ENCODE measurements at regions not wholly inside any gene's neighbourhood (a gene's known extent, or its start where the extent isn't known, plus 50 kb on each side); places are given as distances from the start of the nearest gene placed in this dataset.

DNA sequence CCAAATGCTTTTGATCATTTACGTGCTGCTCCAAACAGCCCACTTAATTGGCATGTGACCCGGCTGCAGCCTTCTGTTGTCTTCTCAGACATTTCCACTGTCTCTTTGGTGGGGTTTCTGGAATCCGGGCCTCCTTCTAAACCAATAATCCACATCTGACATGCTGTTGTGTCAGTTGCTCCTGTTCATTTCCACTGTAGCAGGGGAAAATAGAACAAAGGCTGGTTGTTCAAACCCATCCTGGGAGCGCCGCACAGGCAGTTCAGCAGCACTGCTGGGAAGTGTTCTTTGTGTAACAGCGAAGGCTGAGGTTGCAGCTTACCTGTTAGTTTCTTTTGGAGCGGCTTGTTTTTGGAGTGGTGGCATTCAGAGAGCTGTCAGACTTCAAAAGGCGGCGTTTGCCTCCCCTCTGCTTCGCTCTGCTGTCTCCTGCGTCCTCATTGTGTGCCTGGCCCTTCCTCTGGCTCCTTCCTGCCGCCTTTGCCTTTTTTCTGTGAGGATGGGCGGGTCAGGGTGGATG is 149.4 kb downstream of the SNX10 start:
- Mint-ChIP-seq H3K4me1 (ENCODE audit: low read depth) (no peaks in the 10 kb centered on the region), H3K27ac (no peak overlapping the region), H3K27me3 (peaks cover 7% of the 10 kb centered on the region), H3K4me3 (no peak overlapping the region), H3K36me3 (ENCODE audit: low read depth) (no peaks in the 10 kb centered on the region), H3K9me3 (no peaks in the 10 kb centered on the region)
- DNase-seq, result no peak
- ChIA-PET POLR2A (interaction anchor here (0.6 to 0.7 kb wide), 2 partner anchors 592 to 943 kb away, joined by 3 read pairs; no protein-coding TSS in a partner anchor), CTCF (no interaction called here)
- ATAC-seq, result no peak
- TF ChIP-seq, protein P1, sequence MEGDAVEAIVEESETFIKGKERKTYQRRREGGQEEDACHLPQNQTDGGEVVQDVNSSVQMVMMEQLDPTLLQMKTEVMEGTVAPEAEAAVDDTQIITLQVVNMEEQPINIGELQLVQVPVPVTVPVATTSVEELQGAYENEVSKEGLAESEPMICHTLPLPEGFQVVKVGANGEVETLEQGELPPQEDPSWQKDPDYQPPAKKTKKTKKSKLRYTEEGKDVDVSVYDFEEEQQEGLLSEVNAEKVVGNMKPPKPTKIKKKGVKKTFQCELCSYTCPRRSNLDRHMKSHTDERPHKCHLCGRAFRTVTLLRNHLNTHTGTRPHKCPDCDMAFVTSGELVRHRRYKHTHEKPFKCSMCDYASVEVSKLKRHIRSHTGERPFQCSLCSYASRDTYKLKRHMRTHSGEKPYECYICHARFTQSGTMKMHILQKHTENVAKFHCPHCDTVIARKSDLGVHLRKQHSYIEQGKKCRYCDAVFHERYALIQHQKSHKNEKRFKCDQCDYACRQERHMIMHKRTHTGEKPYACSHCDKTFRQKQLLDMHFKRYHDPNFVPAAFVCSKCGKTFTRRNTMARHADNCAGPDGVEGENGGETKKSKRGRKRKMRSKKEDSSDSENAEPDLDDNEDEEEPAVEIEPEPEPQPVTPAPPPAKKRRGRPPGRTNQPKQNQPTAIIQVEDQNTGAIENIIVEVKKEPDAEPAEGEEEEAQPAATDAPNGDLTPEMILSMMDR (IDR thresholded peaks at IDR 0.05), result no peak
- intact Hi-C loops (cut with micrococcal nuclease), result no loop called here

DNA sequence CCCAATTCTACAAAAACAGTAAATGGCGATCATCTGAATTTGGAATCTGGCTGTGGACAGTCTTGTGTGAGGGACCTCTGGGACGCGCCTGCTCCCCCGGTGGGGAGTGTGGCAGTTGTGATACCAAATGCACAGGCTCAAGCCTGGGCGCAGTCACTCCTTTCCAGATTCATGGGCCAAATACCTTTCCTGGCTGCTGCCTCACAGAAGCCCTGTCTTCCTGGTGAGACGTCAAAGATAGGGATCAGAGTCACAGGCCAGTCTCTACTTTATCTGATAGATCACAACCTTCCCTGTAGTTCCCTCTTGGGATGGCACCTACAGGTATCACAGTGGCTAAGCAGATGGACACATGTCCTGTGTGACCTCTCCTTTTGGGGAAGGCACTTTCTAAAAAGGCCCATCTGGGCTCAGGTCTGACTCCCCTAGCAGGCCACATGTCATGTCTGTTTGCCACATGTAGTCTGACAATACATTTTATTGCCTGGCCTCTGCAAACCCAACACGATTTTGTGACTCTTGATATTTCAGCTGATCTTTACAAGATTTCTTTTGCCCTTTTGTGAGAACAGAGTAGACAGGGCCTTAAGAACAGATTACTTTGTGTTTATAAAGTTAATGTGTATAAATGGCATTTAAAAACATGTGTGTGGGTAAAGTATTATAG is 150.1 kb downstream of the SNX10 start:
- Mint-ChIP-seq H3K27ac (no peak overlapping the region), H3K9me3 (no peaks in the 10 kb centered on the region), H3K36me3 (ENCODE audit: low read depth) (no peaks in the 10 kb centered on the region), H3K27me3 (peaks cover 7% of the 10 kb centered on the region), H3K4me3 (no peak overlapping the region), H3K4me1 (ENCODE audit: low read depth) (no peaks in the 10 kb centered on the region)
- DNase-seq, result no peak
- ChIA-PET CTCF (no interaction called here), POLR2A (no interaction called here)
- intact Hi-C loops (cut with micrococcal nuclease), result no loop called here
- no peak for ATAC-seq
- TF ChIP-seq, protein P1 (IDR thresholded peaks at IDR 0.05), result no peak

DNA sequence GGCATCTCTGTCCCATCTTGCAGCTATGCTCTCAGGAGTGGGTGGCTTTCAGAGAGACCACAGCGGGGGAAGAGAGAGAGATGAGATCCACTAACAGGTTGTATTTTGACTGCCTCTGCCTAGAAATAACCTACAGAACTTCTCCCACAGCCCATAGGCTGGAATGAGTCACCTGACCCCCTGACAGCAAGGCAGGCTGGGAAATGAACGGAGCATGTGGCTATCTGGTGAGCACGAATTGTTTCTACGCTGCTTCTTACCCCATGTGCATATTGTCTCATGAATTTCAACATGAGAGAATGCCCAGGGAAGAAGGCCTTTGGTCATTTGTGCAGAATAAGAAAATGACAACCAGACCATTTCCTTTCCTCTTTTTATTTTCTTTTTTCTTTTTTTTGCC is 151.3 kb downstream of the SNX10 start:
- Mint-ChIP-seq H3K9me3 (no peaks in the 10 kb centered on the region), H3K4me3 (no peak overlapping the region), H3K27me3 (peaks cover 10% of the 10 kb centered on the region), H3K27ac (no peak overlapping the region), H3K36me3 (ENCODE audit: low read depth) (no peaks in the 10 kb centered on the region), H3K4me1 (ENCODE audit: low read depth) (no peaks in the 10 kb centered on the region)
- intact Hi-C loops (cut with micrococcal nuclease), result no loop called here
- DNase-seq (no peak), ATAC-seq (no peak)
- TF ChIP-seq, protein P1 (IDR thresholded peaks at IDR 0.05), result no peak
- CTCF ChIA-PET, result no interaction called here
- POLR2A ChIA-PET, result no interaction called here

DNA sequence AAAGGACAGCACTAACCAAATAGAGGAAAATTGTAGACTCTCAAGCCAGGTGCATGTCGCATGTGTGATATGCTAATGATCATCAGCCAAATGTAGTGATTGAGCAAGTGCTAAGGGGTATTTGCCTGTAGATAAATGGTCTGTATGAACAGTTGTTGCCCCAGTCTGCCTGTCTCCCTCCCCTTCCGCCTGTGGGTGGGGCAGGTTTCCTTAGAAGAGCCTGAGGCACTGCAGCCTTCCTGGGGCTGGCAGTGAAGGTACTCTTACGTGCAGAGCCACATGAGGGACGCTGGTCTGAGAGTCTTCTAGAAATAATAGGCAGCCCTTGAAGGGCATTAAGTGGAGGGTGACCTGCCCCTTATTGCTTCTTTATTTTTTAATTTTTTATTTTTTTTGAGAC is 152.1 kb downstream of the SNX10 start:
- Mint-ChIP-seq H3K36me3 (ENCODE audit: low read depth) (no peaks in the 10 kb centered on the region), H3K27ac (no peak overlapping the region), H3K4me1 (ENCODE audit: low read depth) (no peaks in the 10 kb centered on the region), H3K27me3 (peaks cover 12% of the 10 kb centered on the region), H3K4me3 (no peak overlapping the region), H3K9me3 (no peaks in the 10 kb centered on the region)
- ChIA-PET CTCF (no interaction called here), POLR2A (no interaction called here)
- no peak for ATAC-seq
- no peak for DNase-seq
- TF ChIP-seq, protein P1 (IDR thresholded peaks at IDR 0.05), result no peak
- intact Hi-C loops (cut with micrococcal nuclease), result no loop called here

DNA sequence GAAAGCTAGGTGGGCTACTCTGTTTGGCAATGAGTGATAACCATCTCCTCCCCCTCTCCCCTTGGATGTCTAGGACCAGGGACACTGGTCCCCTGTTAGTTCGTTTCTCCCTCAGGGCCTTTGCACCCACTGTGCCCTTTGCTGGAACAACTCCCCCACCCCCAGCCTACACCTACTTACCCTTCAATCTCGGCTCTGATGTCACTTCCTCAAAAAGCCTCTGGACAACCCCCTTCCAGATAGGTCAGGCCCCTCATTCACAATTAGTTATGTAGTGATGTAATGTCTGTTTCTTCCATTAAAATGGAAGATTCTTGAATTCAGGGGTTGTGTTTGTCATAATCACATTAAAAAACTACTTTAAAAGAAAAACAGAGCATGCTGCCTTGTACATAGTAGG is 152.9 kb downstream of the SNX10 start:
- no peaks in the 10 kb centered on the region for H3K9me3 Mint-ChIP-seq
- no peak for ATAC-seq

More for the DNA sequence above, 152.9 kb downstream of the SNX10 start:
- TF ChIP-seq, protein P1 (IDR thresholded peaks at IDR 0.05), result no peak
- intact Hi-C loops (cut with micrococcal nuclease), result no loop called here
- H3K4me3 Mint-ChIP-seq, result no peak overlapping the region
- ChIA-PET CTCF (no interaction called here), POLR2A (no interaction called here)
- H3K36me3 Mint-ChIP-seq (ENCODE audit: low read depth), result no peaks in the 10 kb centered on the region
- H3K27me3 Mint-ChIP-seq, result peaks cover 13% of the 10 kb centered on the region
- no peak for DNase-seq
- no peaks in the 10 kb centered on the region for H3K4me1 Mint-ChIP-seq (ENCODE audit: low read depth)
- H3K27ac Mint-ChIP-seq, result no peak overlapping the region

Data from activated CD8-positive, alpha-beta T cell treated with anti-CD3 and anti-CD28 coated beads for 36 hours (primary cell).